Activated CD8-positive, alpha-beta T cell treated with anti-CD3 and anti-CD28 coated beads for 36 hours (primary cell): ENCODE measurements at regions not wholly inside any gene's neighbourhood (a gene's known extent, or its start where the extent isn't known, plus 50 kb on each side); places are given as distances from the start of the nearest gene placed in this dataset.
A peak's percentile ranks its signal among the peaks of the same experiment; 100 is the strongest.

ENCODE experiments used
- ATAC-seq: fragments of 200-7000 bp; cut with Tn5 transposase; one replicate; pipeline ENCODE4 v1.10.0; 2021; ENCODE audit warnings: mild to moderate bottlenecking, moderate library complexity
- CTCF ChIA-PET: fragments of 350-600 bp; sonication (Branson Sonifier 250); formaldehyde crosslinking; loops from one replicate; lab custom pipeline; 2021; ENCODE audit warnings: antibody characterized with exemption; lab: Charles Lee
- POLR2A ChIA-PET: fragments of 350-600 bp; sonication (Branson Sonifier 250); formaldehyde crosslinking; loops from one replicate; lab custom pipeline; 2021; ENCODE audit warnings: antibody characterized with exemption; lab: Charles Lee
- DNase-seq: peaks from one replicate; pipeline ENCODE4 v3.0.0-alpha.2; 2020
- H3K27ac Mint-ChIP-seq: one replicate; pipeline ENCODE4 v1.8.0; 2021; ENCODE audit warnings: mild to moderate bottlenecking, mixed read lengths
- H3K27me3 Mint-ChIP-seq: one replicate; pipeline ENCODE4 v1.8.0; 2021; ENCODE audit warnings: mixed read lengths
- H3K36me3 Mint-ChIP-seq: one replicate; pipeline ENCODE4 v1.8.0; 2021; ENCODE audit warnings: low read depth, mixed read lengths
- H3K4me1 Mint-ChIP-seq: one replicate; pipeline ENCODE4 v1.8.0; 2021; ENCODE audit warnings: low read depth, mixed read lengths
- H3K4me3 Mint-ChIP-seq: one replicate; pipeline ENCODE4 v1.8.0; 2021; ENCODE audit warnings: mild to moderate bottlenecking, moderate library complexity, mixed read lengths
- H3K9me3 Mint-ChIP-seq: one replicate; pipeline ENCODE4 v1.8.0; 2021; ENCODE audit warnings: mixed read lengths
- intact Hi-C: fragments of 100-400 bp; cut with micrococcal nuclease; formaldehyde crosslinking; loops from one replicate; pipeline ENCODE4 v1.10.0; 2022
- TF ChIP-seq, protein P1 (sequence below): fragments of 200-600 bp; IDR thresholded peaks from one replicate; pipeline ENCODE4 v1.8.0; 2022; ENCODE audit warnings: antibody characterized with exemption, mild to moderate bottlenecking

- Mint-ChIP-seq H3K36me3 (no peaks in the 10 kb centered on the region), H3K4me1 (peaks cover 7% of the 10 kb centered on the region), H3K27me3 (peaks cover 2% of the 10 kb centered on the region), H3K27ac (no peak overlapping the region), H3K9me3 (peaks cover 2% of the 10 kb centered on the region), H3K4me3 (no peak overlapping the region)
- intact Hi-C loops = no loop called here
- no peak for ATAC-seq
- ChIA-PET POLR2A (no interaction called here), CTCF (interaction anchor here (0.9 to 2.5 kb wide), 5 partner anchors 11 to 376 kb away, joined by 3 to 8 read pairs (median 4); no protein-coding TSS in a partner anchor)
- TF ChIP-seq, protein P1, sequence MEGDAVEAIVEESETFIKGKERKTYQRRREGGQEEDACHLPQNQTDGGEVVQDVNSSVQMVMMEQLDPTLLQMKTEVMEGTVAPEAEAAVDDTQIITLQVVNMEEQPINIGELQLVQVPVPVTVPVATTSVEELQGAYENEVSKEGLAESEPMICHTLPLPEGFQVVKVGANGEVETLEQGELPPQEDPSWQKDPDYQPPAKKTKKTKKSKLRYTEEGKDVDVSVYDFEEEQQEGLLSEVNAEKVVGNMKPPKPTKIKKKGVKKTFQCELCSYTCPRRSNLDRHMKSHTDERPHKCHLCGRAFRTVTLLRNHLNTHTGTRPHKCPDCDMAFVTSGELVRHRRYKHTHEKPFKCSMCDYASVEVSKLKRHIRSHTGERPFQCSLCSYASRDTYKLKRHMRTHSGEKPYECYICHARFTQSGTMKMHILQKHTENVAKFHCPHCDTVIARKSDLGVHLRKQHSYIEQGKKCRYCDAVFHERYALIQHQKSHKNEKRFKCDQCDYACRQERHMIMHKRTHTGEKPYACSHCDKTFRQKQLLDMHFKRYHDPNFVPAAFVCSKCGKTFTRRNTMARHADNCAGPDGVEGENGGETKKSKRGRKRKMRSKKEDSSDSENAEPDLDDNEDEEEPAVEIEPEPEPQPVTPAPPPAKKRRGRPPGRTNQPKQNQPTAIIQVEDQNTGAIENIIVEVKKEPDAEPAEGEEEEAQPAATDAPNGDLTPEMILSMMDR = no peak
- DNase-seq = no peak
These were observed 172.3 kb upstream of the MBNL1 start for GRCh38 chr3:152096280-152096906.

GRCh38 chr3:152097120-152097519 lies 171.6 kb upstream of the MBNL1 start:
- DNase-seq = no peak
- peaks cover 7% of the 10 kb centered on the region for H3K4me1 Mint-ChIP-seq
- ChIA-PET CTCF (interaction anchor here (0.9 to 2.5 kb wide), 2 partner anchors 25 to 54 kb away, joined by 3 to 8 read pairs; no protein-coding TSS in a partner anchor), POLR2A (no interaction called here)
- H3K27ac Mint-ChIP-seq = no peak overlapping the region
- peaks cover 2% of the 10 kb centered on the region for H3K9me3 Mint-ChIP-seq
- no peak overlapping the region for H3K4me3 Mint-ChIP-seq
- intact Hi-C loops = no loop called here
- H3K27me3 Mint-ChIP-seq = peaks cover 2% of the 10 kb centered on the region
- TF ChIP-seq, protein P1 = no peak
- no peaks in the 10 kb centered on the region for H3K36me3 Mint-ChIP-seq
- ATAC-seq = no peak

DNA sequence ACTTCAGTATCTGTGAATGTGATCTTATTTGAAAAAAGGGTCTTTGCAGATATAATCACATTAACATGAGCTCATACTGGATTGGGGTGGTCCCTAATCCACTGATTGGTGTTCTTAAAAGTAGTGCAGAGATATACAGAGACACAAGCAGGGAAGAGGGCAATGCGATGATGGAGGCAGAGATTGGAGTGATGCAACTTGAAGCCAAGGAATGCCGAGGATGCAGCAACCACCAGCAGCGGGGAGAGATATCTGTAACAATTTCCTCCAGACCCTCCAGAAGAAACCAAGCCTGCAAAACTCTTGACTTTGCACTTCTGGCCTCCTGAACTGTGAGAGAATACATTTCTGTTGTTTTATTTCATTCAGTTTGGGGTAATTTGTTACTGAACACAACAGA lies 171.0 kb upstream of the MBNL1 start:
- Mint-ChIP-seq H3K9me3 (peaks cover 2% of the 10 kb centered on the region), H3K4me3 (no peak overlapping the region), H3K36me3 (no peaks in the 10 kb centered on the region), H3K27me3 (peaks cover 4% of the 10 kb centered on the region), H3K27ac (no peak overlapping the region), H3K4me1 (peaks cover 7% of the 10 kb centered on the region)
- ChIA-PET POLR2A (no interaction called here), CTCF (interaction anchor here (2.5 kb wide), 1 partner anchor 26 kb away, joined by 8 read pairs; no protein-coding TSS in a partner anchor)
- intact Hi-C loops = no loop called here
- no peak for ATAC-seq
- TF ChIP-seq, protein P1 = no peak
- DNase-seq = no peak

- TF ChIP-seq, protein P1 = no peak
- Mint-ChIP-seq H3K27ac (no peak overlapping the region), H3K4me1 (peaks cover 7% of the 10 kb centered on the region), H3K36me3 (no peaks in the 10 kb centered on the region), H3K9me3 (no peaks in the 10 kb centered on the region), H3K27me3 (peaks cover 6% of the 10 kb centered on the region), H3K4me3 (no peak overlapping the region)
- POLR2A ChIA-PET = no interaction called here
- CTCF ChIA-PET = interaction anchor here (1.3 to 1.5 kb wide), 2 partner anchors 23 to 29 kb away, joined by 4 read pairs; no protein-coding TSS in a partner anchor
- peak; percentile 26 for DNase-seq
- intact Hi-C loops = no loop called here
- peak; percentile 74 for ATAC-seq
These were observed 168.1 kb upstream of the MBNL1 start for GRCh38 chr3:152100491-152101132.

DNA sequence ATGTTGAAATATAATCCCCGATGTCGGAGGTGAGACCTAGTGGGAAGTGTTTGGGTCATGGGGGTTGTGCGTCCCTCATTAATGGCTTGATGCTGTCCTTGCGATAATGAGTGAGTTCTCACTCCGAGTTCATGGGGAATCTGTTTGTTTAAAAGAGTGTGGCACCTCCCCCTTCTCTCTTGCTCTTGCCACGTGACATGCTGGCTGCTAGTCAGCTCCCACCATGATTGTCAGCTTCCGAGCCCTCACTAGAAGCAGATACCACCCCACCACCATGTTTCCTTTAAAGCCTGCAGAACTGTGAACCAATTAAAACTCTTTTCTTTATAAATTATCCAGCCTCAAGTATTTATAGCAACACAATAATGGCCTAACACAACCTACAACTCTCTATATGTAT lies 166.3 kb upstream of the MBNL1 start:
- no peaks in the 10 kb centered on the region for H3K36me3 Mint-ChIP-seq
- H3K9me3 Mint-ChIP-seq = no peaks in the 10 kb centered on the region
- peaks cover 7% of the 10 kb centered on the region for H3K4me1 Mint-ChIP-seq
- no peak overlapping the region for H3K4me3 Mint-ChIP-seq
- CTCF ChIA-PET = no interaction called here
- no peak overlapping the region for H3K27ac Mint-ChIP-seq
- DNase-seq = no peak
- intact Hi-C loops = no loop called here
- no peak for ATAC-seq
- H3K27me3 Mint-ChIP-seq = peaks cover 6% of the 10 kb centered on the region
- TF ChIP-seq, protein P1 = no peak
- POLR2A ChIA-PET = no interaction called here
